Trophoblast cell (in vitro differentiated cells and primary cell): ENCODE measurements at regions not wholly inside any gene's neighbourhood (a gene's known extent, or its start where the extent isn't known, plus 50 kb on each side); places are given as distances from the start of the nearest gene placed in this dataset.
"Not testable (repeated sequence)": the region's sequence is repeated elsewhere in the genome, so short reads cannot be mapped to it uniquely, and the experiment has no call there.

Experiments
- DNase-seq, 2 donors: peaks; one replicate each; pipeline ENCODE4 v3.0.0-alpha.2; 2016
- H2AFZ ChIP-seq: 2 replicates; pipeline ENCODE4 v1.6.1; 2013; ENCODE audit warnings: low read length, moderate library complexity, mild to moderate bottlenecking; ENCODE audit not compliant: insufficient read depth, poor library complexity
- H2AK5ac ChIP-seq: 2 replicates; pipeline ENCODE4 v1.6.1; 2013; ENCODE audit warnings: mild to moderate bottlenecking, low read length
- H2BK120ac ChIP-seq: 2 replicates; pipeline ENCODE4 v1.6.1; 2013; ENCODE audit warnings: low read length, mild to moderate bottlenecking, moderate library complexity; ENCODE audit not compliant: insufficient read depth, poor library complexity
- H2BK12ac ChIP-seq: 2 replicates; pipeline ENCODE4 v1.6.1; 2013; ENCODE audit warnings: mild to moderate bottlenecking, low read length, moderate library complexity
- H2BK5ac ChIP-seq: 2 replicates; pipeline ENCODE4 v1.6.1; 2013; ENCODE audit warnings: low read length, low read depth, moderate library complexity, mild to moderate bottlenecking; ENCODE audit not compliant: poor library complexity
- H3K14ac ChIP-seq: 2 replicates; pipeline ENCODE4 v1.6.1; 2013; ENCODE audit warnings: mild to moderate bottlenecking, low read length
- H3K18ac ChIP-seq: 2 replicates; pipeline ENCODE4 v1.6.1; 2013; ENCODE audit warnings: mild to moderate bottlenecking, low read length
- H3K23ac ChIP-seq: 2 replicates; pipeline ENCODE4 v1.6.1; 2013; ENCODE audit warnings: low read length
- H3K27ac ChIP-seq: 2 replicates; pipeline ENCODE4 v1.5.1; 2013; ENCODE audit warnings: low read depth, mild to moderate bottlenecking, inconsistent platforms, low read length, moderate library complexity
- H3K27me3 ChIP-seq: 2 replicates; pipeline ENCODE4 v1.6.1; 2013; ENCODE audit warnings: inconsistent platforms, mild to moderate bottlenecking, low read length, moderate library complexity; ENCODE audit not compliant: insufficient read depth
- H3K36me3 ChIP-seq, 2 experiments: 1 replicate in 1 of 2; 2 replicates in 1 of 2; pipeline ENCODE4 v1.6.1; 2013; ENCODE audit warnings: low read length in 2 of 2, mild to moderate bottlenecking in 2 of 2, moderate library complexity in 1 of 2; ENCODE audit not compliant: insufficient read depth in 2 of 2, control insufficient read depth in 1 of 2
- H3K4ac ChIP-seq: 2 replicates; pipeline ENCODE4 v1.6.1; 2013; ENCODE audit warnings: low read depth, mild to moderate bottlenecking, low read length, moderate library complexity
- H3K4me1 ChIP-seq, 2 experiments: 1 replicate in 1 of 2; 2 replicates in 1 of 2; pipeline ENCODE4 v1.6.1; 2013; ENCODE audit warnings: low read length in 2 of 2, mild to moderate bottlenecking in 2 of 2, moderate library complexity in 1 of 2; ENCODE audit not compliant: insufficient read depth in 2 of 2, control insufficient read depth in 1 of 2
- H3K4me2 ChIP-seq: 2 replicates; pipeline ENCODE4 v1.6.1; 2013; ENCODE audit warnings: inconsistent platforms, mild to moderate bottlenecking, low read length, moderate library complexity
- H3K4me3 ChIP-seq: 2 replicates; pipeline ENCODE4 v1.5.1; 2013; ENCODE audit warnings: mild to moderate bottlenecking, low read depth, low read length, inconsistent platforms
- H3K79me1 ChIP-seq: one replicate; pipeline ENCODE4 v1.6.1; 2013; ENCODE audit warnings: low read length
- H3K79me2 ChIP-seq: 2 replicates; pipeline ENCODE4 v1.6.1; 2013; ENCODE audit warnings: low read length, mild to moderate bottlenecking; ENCODE audit not compliant: control insufficient read depth, insufficient read depth, poor library complexity
- H3K9ac ChIP-seq: 2 replicates; pipeline ENCODE4 v1.6.1; 2013; ENCODE audit warnings: mild to moderate bottlenecking, low read length
- H3K9me3 ChIP-seq: 2 replicates; pipeline ENCODE4 v1.6.1; 2013; ENCODE audit warnings: low read depth, mild to moderate bottlenecking, control low read depth, inconsistent platforms, low read length; ENCODE audit not compliant: insufficient read depth
- H4K12ac ChIP-seq: 2 replicates; pipeline ENCODE4 v1.6.1; 2013; ENCODE audit warnings: low read depth, mild to moderate bottlenecking, low read length, moderate library complexity
- H4K8ac ChIP-seq: 2 replicates; pipeline ENCODE4 v1.6.1; 2013; ENCODE audit warnings: low read depth, mild to moderate bottlenecking, low read length, moderate library complexity
- H4K91ac ChIP-seq: one replicate; pipeline ENCODE4 v1.6.1; 2013; ENCODE audit warnings: low read depth, mild to moderate bottlenecking, low read length, moderate library complexity
- WGBS: extraction: QIAGEN DNeasy Blood & Tissue Kit; methylation state at CpG from one replicate; pipeline ENCODE4 v1.1.7; 2013; ENCODE audit warnings: missing lambda C conversion rate; ENCODE audit not compliant: insufficient read length, insufficient coverage; ENCODE audit errors: extremely low coverage; 5-methylcytosine and 5-hydroxymethylcytosine counted together

DNA sequence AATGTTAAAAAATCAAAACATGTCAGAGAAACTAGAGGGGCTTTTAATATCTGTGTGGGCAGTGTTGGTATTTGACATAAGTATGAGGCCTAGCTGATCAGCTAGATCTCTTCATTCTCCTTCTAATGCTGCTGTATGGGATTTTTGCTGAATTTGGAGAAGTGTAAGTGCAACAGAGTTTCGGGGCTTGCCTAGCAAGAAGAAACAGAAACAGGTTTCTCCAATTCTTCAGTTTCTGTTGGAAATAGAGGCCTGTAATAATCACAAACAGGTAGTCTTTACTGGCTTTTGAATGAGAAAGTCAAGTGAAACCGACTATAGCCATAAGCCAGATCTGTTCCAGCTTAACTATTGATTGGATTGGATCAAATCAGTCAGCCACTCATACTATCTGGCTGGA is 96.4 kb upstream of the PCLO start:
- no peaks in the 10 kb centered on the region for H3K79me1 ChIP-seq
- no peak overlapping the region for H4K8ac ChIP-seq
- no peaks in the 10 kb centered on the region for H3K9me3 ChIP-seq
- H2AFZ ChIP-seq: no peak overlapping the region
- no peaks in the 10 kb centered on the region for H3K4me1 ChIP-seq
- H3K27me3 ChIP-seq: no peaks in the 10 kb centered on the region
- no peak overlapping the region for H3K18ac ChIP-seq
- no peak overlapping the region for H3K14ac ChIP-seq
- no peak overlapping the region for H2AK5ac ChIP-seq
- DNase-seq: no peak
- H2BK5ac ChIP-seq: no peak overlapping the region
- no peaks in the 10 kb centered on the region for H3K36me3 ChIP-seq
- no peak overlapping the region for H2BK120ac ChIP-seq
- no CpG with 5 or more reads among the region's 2 CpGs for WGBS
- H3K23ac ChIP-seq: no peak overlapping the region
- no peak overlapping the region for H4K91ac ChIP-seq
- no peak overlapping the region for H3K4ac ChIP-seq
- no peak overlapping the region for H3K27ac ChIP-seq
- no peaks in the 10 kb centered on the region for H3K79me2 ChIP-seq
- no peak overlapping the region for H2BK12ac ChIP-seq
- H4K12ac ChIP-seq: no peak overlapping the region
- H3K4me3 ChIP-seq: no peak overlapping the region
- no peak overlapping the region for H3K4me2 ChIP-seq
- no peak overlapping the region for H3K9ac ChIP-seq

DNA sequence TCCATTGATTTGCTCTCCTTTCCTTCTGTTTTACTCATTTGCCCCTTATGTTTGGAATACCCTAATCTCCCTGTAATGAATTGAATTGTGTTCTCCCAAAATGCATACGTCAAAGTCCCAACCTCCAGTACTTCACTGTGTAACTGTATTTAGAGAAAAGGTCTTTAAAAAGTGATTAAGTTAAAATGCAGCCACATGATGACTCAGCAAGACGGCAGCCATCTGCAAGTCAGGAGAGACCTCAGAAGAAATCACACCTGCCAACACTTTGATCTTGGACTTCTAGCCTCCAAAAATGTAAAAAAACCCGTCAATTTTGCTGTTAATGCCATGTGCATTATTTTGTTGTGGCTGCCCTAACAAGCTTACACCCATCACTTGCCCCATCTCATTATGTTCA is 85.3 kb upstream of the PCLO start:
- Histone ChIP-seq H2AK5ac (no peak overlapping the region), H3K23ac (no peak overlapping the region), H3K4me1 (no peaks in the 10 kb centered on the region), H3K36me3 (no peaks in the 10 kb centered on the region), H2BK12ac (no peak overlapping the region), H3K79me1 (no peaks in the 10 kb centered on the region), H3K9me3 (no peaks in the 10 kb centered on the region), H3K4ac (no peak overlapping the region), H3K9ac (no peak overlapping the region), H3K4me3 (no peak overlapping the region), H2BK5ac (no peak overlapping the region), H4K8ac (no peak overlapping the region), H3K14ac (no peak overlapping the region), H3K27me3 (no peaks in the 10 kb centered on the region), H3K4me2 (no peak overlapping the region), H2BK120ac (no peak overlapping the region), H4K12ac (no peak overlapping the region), H3K18ac (no peak overlapping the region), H3K79me2 (no peaks in the 10 kb centered on the region), H2AFZ (no peak overlapping the region), H4K91ac (no peak overlapping the region), H3K27ac (no peak overlapping the region)
- WGBS: no CpG with 5 or more reads among the region's 3 CpGs
- no peak for DNase-seq

DNA sequence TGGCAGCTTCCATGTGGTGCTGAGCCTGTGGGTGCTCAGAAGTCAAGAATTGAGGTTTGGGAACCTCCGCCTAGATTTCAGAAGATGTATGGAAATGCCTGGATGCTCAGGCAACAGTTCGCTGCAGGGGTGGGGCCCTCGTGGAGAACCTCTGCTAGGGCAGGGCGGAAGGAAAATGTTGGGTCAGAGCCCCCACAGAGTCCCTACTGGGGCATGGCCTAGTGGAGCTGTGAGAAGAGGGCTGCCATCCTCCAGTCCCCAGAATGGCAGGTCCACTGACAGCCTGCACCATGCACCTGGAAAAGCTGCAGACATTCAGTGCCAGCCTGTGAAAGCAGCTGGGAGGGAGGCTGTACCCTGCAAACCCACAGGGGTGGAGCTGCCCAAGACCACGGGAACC is 56.5 kb upstream of the PCLO start:
- H3K4ac ChIP-seq, H3K9me3 ChIP-seq, H3K23ac ChIP-seq, H3K79me1 ChIP-seq, H3K79me2 ChIP-seq, H3K4me2 ChIP-seq, H3K36me3 ChIP-seq, H3K4me3 ChIP-seq, DNase-seq, H3K18ac ChIP-seq, H2AK5ac ChIP-seq, H2AFZ ChIP-seq, H3K9ac ChIP-seq, H3K4me1 ChIP-seq, H4K12ac ChIP-seq, H3K27me3 ChIP-seq: not testable (repeated sequence)
- no CpG with 5 or more reads among the region's 5 CpGs for WGBS
- Histone ChIP-seq H2BK120ac (peak overlapping the region; percentile 94), H4K91ac (peak overlapping the region; percentile 85), H2BK12ac (peak overlapping the region; percentile 15), H4K8ac (peak overlapping the region; percentile 49), H2BK5ac (peak overlapping the region; percentile 68), H3K14ac (peak overlapping the region; percentile 40), H3K27ac (peak overlapping the region; percentile 79)

DNA sequence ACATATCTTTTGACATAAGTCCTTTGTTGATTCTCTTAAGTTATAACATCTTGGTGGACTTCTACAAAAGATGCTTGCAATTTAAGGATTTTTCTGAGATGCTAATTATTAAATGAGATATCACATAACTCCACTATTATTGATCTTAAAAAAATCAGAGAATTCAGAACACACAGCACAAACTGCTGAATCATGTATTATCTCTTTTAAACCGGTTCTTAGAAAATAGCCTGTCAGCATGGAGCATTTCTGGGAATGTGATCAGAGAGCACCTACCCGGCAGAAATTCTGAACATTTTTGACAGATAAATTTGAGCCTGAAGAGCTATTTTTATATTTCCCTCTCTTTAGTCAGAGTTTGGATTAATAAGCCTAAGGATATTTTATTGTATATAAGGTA is 50.2 kb upstream of the PCLO start:
- Histone ChIP-seq H3K27me3 (no peaks in the 10 kb centered on the region), H3K9me3 (no peaks in the 10 kb centered on the region), H3K18ac (no peak overlapping the region), H2AFZ (no peak overlapping the region), H2BK12ac (no peak overlapping the region), H2BK120ac (no peak overlapping the region), H3K4me1 (peaks cover 0 to 3% of the 10 kb centered on the region in 2 experiments), H4K91ac (no peak overlapping the region), H3K4me3 (no peak overlapping the region), H3K36me3 (no peaks in the 10 kb centered on the region), H2BK5ac (no peak overlapping the region), H3K9ac (no peak overlapping the region), H3K79me2 (no peaks in the 10 kb centered on the region), H3K4me2 (no peak overlapping the region), H3K14ac (no peak overlapping the region), H3K23ac (no peak overlapping the region), H3K79me1 (no peaks in the 10 kb centered on the region), H4K8ac (no peak overlapping the region), H3K27ac (no peak overlapping the region), H4K12ac (no peak overlapping the region), H2AK5ac (no peak overlapping the region), H3K4ac (no peak overlapping the region)
- no peak for DNase-seq
- no CpG with 5 or more reads among the region's 2 CpGs for WGBS
